HepG2 (cell line): ENCODE measurements at regions not wholly inside any gene's neighbourhood (a gene's known extent, or its start where the extent isn't known, plus 50 kb on each side); places are given as distances from the start of the nearest gene placed in this dataset.

Source experiments
- ATAC-seq: fragments of 200-7000 bp; cut with Tn5 transposase; 3 replicates; pipeline ENCODE4 v1.9.1; 2020; ENCODE audit warnings: mild to moderate bottlenecking, moderate library complexity
- BruUV-seq: library from RNA; stranded (reverse); fragments of 400-500 nt; replicated peaks from 2 replicates; lab custom pipeline; 2021; lab: Mats Ljungman, UMichigan
- CTCF ChIA-PET: fragments of 300-600 bp; formaldehyde crosslinking; extraction: SDS; loops from one replicate; lab custom pipeline; 2021; ENCODE audit warnings: low total read pairs, inconsistent platforms, low intra/inter-chr PET ratio; lab: Yijun Ruan, JAX
- POLR2A ChIA-PET: fragments of 350-600 bp; sonication (Branson Sonifier 250); formaldehyde crosslinking; loops from one replicate; lab custom pipeline; 2020; ENCODE audit warnings: antibody characterized with exemption, inconsistent platforms; lab: Yijun Ruan, JAX
- DNase-seq: peaks from one replicate; pipeline ENCODE4 v3.0.0-alpha.2; 2015; ENCODE audit warnings: low spot score
- FAIRE-seq: peaks from 3 replicates; lab custom pipeline; 2011; peaks lifted over from hg19 to GRCh38; lab: Jason Lieb, UNC
- H2AFZ ChIP-seq: one replicate; pipeline ENCODE4 v1.6.1; 2011; ENCODE audit warnings: low read length, inconsistent platforms
- H3K27ac ChIP-seq: fragments of 300-600 bp; 3 replicates; pipeline ENCODE4 v1.8.0; 2011; ENCODE audit warnings: mixed run types, mild to moderate bottlenecking, mixed read lengths, low read length, inconsistent platforms; ENCODE audit not compliant: insufficient read depth; ENCODE audit errors: extremely low read length
- H3K27me3 ChIP-seq, 2 experiments: fragments of 200-600 bp in 1 of 2; 2 replicates in 1 of 2; 3 replicates in 1 of 2; pipeline versions ENCODE4 v1.6.0 to v1.8.0; 2011; ENCODE audit warnings: low read length in 2 of 2, mild to moderate bottlenecking in 2 of 2, moderate library complexity in 2 of 2, inconsistent platforms in 1 of 2; ENCODE audit not compliant: insufficient read depth in 2 of 2, control insufficient read depth in 1 of 2
- H3K36me3 ChIP-seq, 2 experiments: fragments of 200-600 bp in 1 of 2; replicated peaks in 1 of 2; 2 replicates in 1 of 2; 3 replicates in 1 of 2; pipeline versions ENCODE4 v1.5.1 to v1.8.0; 2011; ENCODE audit warnings: low read length in 2 of 2, inconsistent platforms in 1 of 2; ENCODE audit not compliant: insufficient read depth in 2 of 2, control insufficient read depth in 1 of 2
- H3K4me1 ChIP-seq: 2 replicates; pipeline ENCODE4 v1.5.1; 2012; ENCODE audit warnings: low read length, inconsistent platforms; ENCODE audit not compliant: insufficient read depth
- H3K4me2 ChIP-seq: 2 replicates; pipeline ENCODE4 v1.6.0; 2011; ENCODE audit warnings: low read depth, low read length, inconsistent platforms
- H3K4me3 ChIP-seq, 3 experiments: fragments of 200-600 bp in 1 of 3; sonication (generic), shearing (Covaris generic) in 1 of 3; replicated peaks in 1 of 3; 2 replicates each; pipeline ENCODE4 v1.5.1; 2011 to 2016; ENCODE audit warnings: low read length in 3 of 3, inconsistent platforms in 2 of 3, low read depth in 2 of 3, mild to moderate bottlenecking in 2 of 3, control low read depth in 1 of 3, mixed read lengths in 1 of 3; ENCODE audit not compliant: insufficient read depth in 1 of 3
- H3K79me2 ChIP-seq: one replicate; pipeline ENCODE4 v1.6.1; 2011; ENCODE audit warnings: low read length, inconsistent platforms; ENCODE audit not compliant: insufficient read depth
- H3K9ac ChIP-seq: 2 replicates; pipeline ENCODE4 v1.6.0; 2011; ENCODE audit warnings: mild to moderate bottlenecking, low read depth, low read length, inconsistent platforms; ENCODE audit not compliant: insufficient read depth
- H3K9me3 ChIP-seq: 2 replicates; pipeline ENCODE4 v1.5.1; 2012; ENCODE audit warnings: mild to moderate bottlenecking, low read length
- H4K20me1 ChIP-seq: 2 replicates; pipeline ENCODE4 v1.6.0; 2011; ENCODE audit warnings: inconsistent platforms, mild to moderate bottlenecking, low read length, moderate library complexity; ENCODE audit not compliant: insufficient read depth
- FOSL2 ChIP-seq: sonication (generic); formaldehyde crosslinking; IDR thresholded peaks from 2 replicates; pipeline ENCODE4 v1.4.0; 2020; ENCODE audit warnings: missing genetic modification reagents
- HMGA1 ChIP-seq: sonication (generic); formaldehyde crosslinking; conservative IDR thresholded peaks from 2 replicates; pipeline ENCODE4 v1.4.0; 2020; ENCODE audit warnings: missing genetic modification reagents
- KLF15 ChIP-seq: sonication (generic); formaldehyde crosslinking; IDR thresholded peaks from 2 replicates; pipeline ENCODE4 v1.8.1; 2023; ENCODE audit warnings: borderline replicate concordance, mild to moderate bottlenecking, inconsistent platforms, missing genetic modification reagents, mixed read lengths
- SALL2 ChIP-seq: sonication (generic); formaldehyde crosslinking; IDR thresholded peaks from 2 replicates; pipeline ENCODE4 v1.8.1; 2023; ENCODE audit warnings: mild to moderate bottlenecking, missing genetic modification reagents, inconsistent platforms
- SOX6 ChIP-seq, 2 experiments: fragments of 450-650 bp in 1 of 2; sonication (generic) in 1 of 2; formaldehyde crosslinking in 1 of 2; IDR thresholded peaks; 2 replicates each; pipeline versions ENCODE4 v1.4.0 to v1.6.1; 2017 to 2020; ENCODE audit warnings: antibody characterized with exemption in 1 of 2, mild to moderate bottlenecking in 1 of 2, missing genetic modification reagents in 1 of 2
- TCF7 ChIP-seq: sonication (generic); IDR thresholded peaks from 2 replicates; pipeline ENCODE4 v1.6.1; 2016; ENCODE audit warnings: antibody characterized with exemption, low read depth
- ZNF180 ChIP-seq: sonication (generic); formaldehyde crosslinking; IDR thresholded peaks from 2 replicates; pipeline ENCODE4 v1.4.0; 2020; ENCODE audit warnings: low read depth, missing genetic modification reagents, borderline replicate concordance
- ZNF557 ChIP-seq: sonication (generic); formaldehyde crosslinking; IDR thresholded peaks from 2 replicates; pipeline ENCODE4 v1.4.0; 2020; ENCODE audit warnings: missing genetic modification reagents
- WGBS: methylation state at CpG from one replicate; pipeline ENCODE4 v1.1.6; 2017; ENCODE audit warnings: low lambda C conversion rate; 5-methylcytosine and 5-hydroxymethylcytosine counted together
- in situ Hi-C: cut with HindIII; loops from 2 replicates; pipeline ENCODE4 v1.10.0; 2017; ENCODE audit warnings: low pct_unique_long_range_greater_than_20kb; ENCODE audit not compliant: extremely low pct_ligation_motif_present
- intact Hi-C: fragments of 100-400 bp; cut with micrococcal nuclease; formaldehyde crosslinking; loops from one replicate; pipeline ENCODE4 v1.10.0; 2022; ENCODE audit not compliant: unreplicated experiment
- TF ChIP-seq, protein P1 (sequence below), 2 experiments: IDR thresholded peaks; 2 replicates each; pipeline ENCODE4 v1.6.1; 2011 to 2012; ENCODE audit warnings: low read length in 2 of 2, borderline replicate concordance in 1 of 2, low read depth in 1 of 2, mild to moderate bottlenecking in 1 of 2, moderate library complexity in 1 of 2
- TF ChIP-seq, protein P2 (sequence below): sonication (generic); formaldehyde crosslinking; IDR thresholded peaks from 2 replicates; pipeline ENCODE4 v1.8.0; 2022; ENCODE audit warnings: missing genetic modification reagents, mild to moderate bottlenecking, inconsistent platforms, borderline replicate concordance

DNA sequence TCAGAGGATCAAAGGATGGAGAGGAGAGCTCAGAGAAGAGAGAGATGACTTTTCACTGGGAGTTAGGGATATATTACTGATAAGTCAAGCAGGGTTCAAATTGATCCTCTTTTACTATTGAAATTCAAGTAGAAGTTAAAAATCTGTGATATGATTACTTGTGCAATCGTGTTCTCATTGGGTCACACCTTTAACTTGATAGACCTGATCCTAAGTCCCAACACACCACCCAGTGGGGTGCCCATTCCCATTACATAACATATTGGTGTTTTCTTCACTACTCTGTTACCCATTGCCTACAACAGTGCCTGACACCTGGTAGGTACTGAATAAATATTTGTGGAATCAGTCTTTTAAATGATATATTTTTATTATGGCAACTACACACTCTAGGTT lies 66.4 kb upstream of the PICALM start:
- no peak overlapping the region for H3K27ac ChIP-seq
- no peaks in the 10 kb centered on the region for H4K20me1 ChIP-seq
- TF ChIP-seq SALL2 (CRISPR knock-in tag) (no peak), ZNF557 (CRISPR knock-in tag) (no peak), FOSL2 (CRISPR knock-in tag) (no peak), TCF7 (no peak), SOX6 (IDR thresholded peaks at IDR 0.05) (no peak), SOX6 (CRISPR knock-in tag; IDR thresholded peaks at IDR 0.05) (no peak), ZNF180 (CRISPR knock-in tag) (no peak), KLF15 (no peak), HMGA1 (CRISPR knock-in tag) (no peak)
- TF ChIP-seq, protein P1, sequence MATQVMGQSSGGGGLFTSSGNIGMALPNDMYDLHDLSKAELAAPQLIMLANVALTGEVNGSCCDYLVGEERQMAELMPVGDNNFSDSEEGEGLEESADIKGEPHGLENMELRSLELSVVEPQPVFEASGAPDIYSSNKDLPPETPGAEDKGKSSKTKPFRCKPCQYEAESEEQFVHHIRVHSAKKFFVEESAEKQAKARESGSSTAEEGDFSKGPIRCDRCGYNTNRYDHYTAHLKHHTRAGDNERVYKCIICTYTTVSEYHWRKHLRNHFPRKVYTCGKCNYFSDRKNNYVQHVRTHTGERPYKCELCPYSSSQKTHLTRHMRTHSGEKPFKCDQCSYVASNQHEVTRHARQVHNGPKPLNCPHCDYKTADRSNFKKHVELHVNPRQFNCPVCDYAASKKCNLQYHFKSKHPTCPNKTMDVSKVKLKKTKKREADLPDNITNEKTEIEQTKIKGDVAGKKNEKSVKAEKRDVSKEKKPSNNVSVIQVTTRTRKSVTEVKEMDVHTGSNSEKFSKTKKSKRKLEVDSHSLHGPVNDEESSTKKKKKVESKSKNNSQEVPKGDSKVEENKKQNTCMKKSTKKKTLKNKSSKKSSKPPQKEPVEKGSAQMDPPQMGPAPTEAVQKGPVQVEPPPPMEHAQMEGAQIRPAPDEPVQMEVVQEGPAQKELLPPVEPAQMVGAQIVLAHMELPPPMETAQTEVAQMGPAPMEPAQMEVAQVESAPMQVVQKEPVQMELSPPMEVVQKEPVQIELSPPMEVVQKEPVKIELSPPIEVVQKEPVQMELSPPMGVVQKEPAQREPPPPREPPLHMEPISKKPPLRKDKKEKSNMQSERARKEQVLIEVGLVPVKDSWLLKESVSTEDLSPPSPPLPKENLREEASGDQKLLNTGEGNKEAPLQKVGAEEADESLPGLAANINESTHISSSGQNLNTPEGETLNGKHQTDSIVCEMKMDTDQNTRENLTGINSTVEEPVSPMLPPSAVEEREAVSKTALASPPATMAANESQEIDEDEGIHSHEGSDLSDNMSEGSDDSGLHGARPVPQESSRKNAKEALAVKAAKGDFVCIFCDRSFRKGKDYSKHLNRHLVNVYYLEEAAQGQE (IDR thresholded peaks at IDR 0.05; ENCODE audit: borderline replicate concordance in 1 of 2, low read depth in 1 of 2, low read length in 2 of 2), result no peak
- TF ChIP-seq, protein P2, sequence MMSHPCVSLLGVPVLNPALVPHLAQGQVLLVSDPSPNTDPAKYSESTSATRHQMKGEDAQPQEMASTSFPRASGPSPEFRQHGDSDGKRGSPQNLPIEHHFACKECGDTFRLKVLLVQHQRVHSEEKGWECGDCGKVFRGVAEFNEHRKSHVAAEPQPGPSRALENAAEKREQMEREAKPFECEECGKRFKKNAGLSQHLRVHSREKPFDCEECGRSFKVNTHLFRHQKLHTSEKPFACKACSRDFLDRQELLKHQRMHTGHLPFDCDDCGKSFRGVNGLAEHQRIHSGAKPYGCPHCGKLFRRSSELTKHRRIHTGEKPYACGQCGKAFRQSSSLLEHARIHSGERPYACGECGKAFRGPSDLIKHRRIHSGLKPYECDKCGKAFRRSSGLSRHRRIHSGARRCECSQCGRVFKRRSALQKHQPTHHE (CRISPR knock-in tag), result no peak
- no peak for DNase-seq
- FAIRE-seq, result no peak
- intact Hi-C loops (no loop called here), in situ Hi-C loops (no loop called here)
- no peak overlapping the region for H2AFZ ChIP-seq
- H3K4me2 ChIP-seq, result peak overlapping the region; percentile 43; the same call in 1 of the 2 replicates
- CTCF ChIA-PET, result no interaction called here
- H3K27me3 ChIP-seq, result no peaks in the 10 kb centered on the region
- peaks cover 31% of the 10 kb centered on the region for H3K4me1 ChIP-seq
- H3K79me2 ChIP-seq, result no peaks in the 10 kb centered on the region
- H3K9me3 ChIP-seq, result no peaks in the 10 kb centered on the region
- no TSS peak for BruUV-seq
- H3K36me3 ChIP-seq, result no peaks in the 10 kb centered on the region
- POLR2A ChIA-PET, result no interaction called here
- no peak overlapping the region; a peak in 1 of 6 replicates for H3K4me3 ChIP-seq
- WGBS, result 13% methylated on average over 1 of the region's 1 CpG
- ATAC-seq, result no peak
- H3K9ac ChIP-seq, result no peak overlapping the region
